ENCODE measurements at regions not wholly inside any gene's neighbourhood (a gene's known extent, or its start where the extent isn't known, plus 50 kb on each side); places are given as distances from the start of the nearest gene placed in this dataset.

- TF ChIP-seq EZH2phosphoT487 (IDR thresholded peaks at IDR 0.05; ENCODE audit: insufficient read depth, low read depth) (no peak), EZH2 (IDR thresholded peaks at IDR 0.05; ENCODE audit: insufficient read depth, poor library complexity, severe bottlenecking) (no peak)
Observed at GRCh38 chr21:24418671-24419070, 1188.6 kb downstream of the MRPL39 start.

Data from GM23248 (cell line).